DOHH2 (cell line): ENCODE measurements at regions not wholly inside any gene's neighbourhood (a gene's known extent, or its start where the extent isn't known, plus 50 kb on each side); places are given as distances from the start of the nearest gene placed in this dataset.

ENCODE experiments used
- CTCF ChIP-seq: fragments of 200-600 bp; sonication (generic); IDR thresholded peaks from one replicate; pipeline ENCODE4 v1.5.1; 2014; ENCODE audit warnings: antibody characterized with exemption, mild to moderate bottlenecking, low read depth, low read length; ENCODE audit not compliant: poor library complexity, severe bottlenecking
- EZH2phosphoT487 ChIP-seq: fragments of 200-600 bp; sonication (generic); IDR thresholded peaks from 2 replicates; pipeline ENCODE4 v1.6.1; 2017; ENCODE audit warnings: borderline replicate concordance, mild to moderate bottlenecking, antibody characterized with exemption, low read length, moderate library complexity, mixed read lengths

- TF ChIP-seq CTCF (no peak), EZH2phosphoT487 (no peak)
These were observed 66.5 kb downstream of the GPR6 start for GRCh38 chr6:110044622-110045021.
